ENCODE measurements at regions not wholly inside any gene's neighbourhood (a gene's known extent, or its start where the extent isn't known, plus 50 kb on each side); places are given as distances from the start of the nearest gene placed in this dataset.

DNA sequence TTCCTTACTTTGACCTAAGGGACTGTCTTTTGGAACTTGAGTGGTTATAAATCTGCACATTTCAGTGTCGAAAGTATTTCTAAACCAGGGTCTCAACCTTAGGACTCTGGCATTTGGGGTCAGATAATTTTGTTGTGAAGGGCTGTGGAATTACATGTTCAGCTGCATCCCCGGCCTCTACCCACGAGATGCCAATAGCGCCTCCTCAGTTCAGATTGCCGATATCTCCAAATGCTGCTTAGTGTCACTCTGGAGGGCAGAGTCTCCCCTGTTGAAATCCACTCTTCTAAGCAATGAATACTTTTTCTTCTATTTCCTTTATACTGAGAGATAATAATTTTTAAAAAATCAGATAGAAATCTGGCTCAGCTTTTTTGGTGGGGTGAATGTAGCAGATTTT lies 379.4 kb upstream of the RGS6 start:
- no peak for DNase-seq (ENCODE audit: low spot score)
- no peak for ATAC-seq (ENCODE audit: low FRiP score)
- TF ChIP-seq, protein P1, sequence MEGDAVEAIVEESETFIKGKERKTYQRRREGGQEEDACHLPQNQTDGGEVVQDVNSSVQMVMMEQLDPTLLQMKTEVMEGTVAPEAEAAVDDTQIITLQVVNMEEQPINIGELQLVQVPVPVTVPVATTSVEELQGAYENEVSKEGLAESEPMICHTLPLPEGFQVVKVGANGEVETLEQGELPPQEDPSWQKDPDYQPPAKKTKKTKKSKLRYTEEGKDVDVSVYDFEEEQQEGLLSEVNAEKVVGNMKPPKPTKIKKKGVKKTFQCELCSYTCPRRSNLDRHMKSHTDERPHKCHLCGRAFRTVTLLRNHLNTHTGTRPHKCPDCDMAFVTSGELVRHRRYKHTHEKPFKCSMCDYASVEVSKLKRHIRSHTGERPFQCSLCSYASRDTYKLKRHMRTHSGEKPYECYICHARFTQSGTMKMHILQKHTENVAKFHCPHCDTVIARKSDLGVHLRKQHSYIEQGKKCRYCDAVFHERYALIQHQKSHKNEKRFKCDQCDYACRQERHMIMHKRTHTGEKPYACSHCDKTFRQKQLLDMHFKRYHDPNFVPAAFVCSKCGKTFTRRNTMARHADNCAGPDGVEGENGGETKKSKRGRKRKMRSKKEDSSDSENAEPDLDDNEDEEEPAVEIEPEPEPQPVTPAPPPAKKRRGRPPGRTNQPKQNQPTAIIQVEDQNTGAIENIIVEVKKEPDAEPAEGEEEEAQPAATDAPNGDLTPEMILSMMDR (IDR thresholded peaks at IDR 0.05): no peak

DNA sequence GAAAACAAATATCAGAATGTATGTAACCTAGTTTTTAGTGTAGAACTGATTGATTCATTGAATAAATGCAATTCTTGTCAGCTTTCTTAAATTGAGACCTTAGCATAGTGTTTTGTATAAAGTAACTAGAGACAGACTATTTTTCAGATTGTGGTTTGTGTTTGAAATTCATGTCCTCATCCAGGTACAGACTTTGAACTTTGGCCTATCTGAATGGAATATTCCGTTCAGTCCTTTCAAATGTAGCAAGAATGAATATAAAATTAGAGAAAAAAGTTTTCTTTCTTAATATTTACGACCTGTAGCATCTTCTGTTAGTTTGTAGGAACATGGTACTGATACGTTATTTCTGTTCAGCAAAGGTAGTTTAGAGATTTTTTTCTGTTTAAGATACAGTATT lies 378.4 kb upstream of the RGS6 start:
- ATAC-seq (ENCODE audit: low FRiP score): no peak
- DNase-seq (ENCODE audit: low spot score): no peak
- TF ChIP-seq, protein P1 (IDR thresholded peaks at IDR 0.05): no peak

DNA sequence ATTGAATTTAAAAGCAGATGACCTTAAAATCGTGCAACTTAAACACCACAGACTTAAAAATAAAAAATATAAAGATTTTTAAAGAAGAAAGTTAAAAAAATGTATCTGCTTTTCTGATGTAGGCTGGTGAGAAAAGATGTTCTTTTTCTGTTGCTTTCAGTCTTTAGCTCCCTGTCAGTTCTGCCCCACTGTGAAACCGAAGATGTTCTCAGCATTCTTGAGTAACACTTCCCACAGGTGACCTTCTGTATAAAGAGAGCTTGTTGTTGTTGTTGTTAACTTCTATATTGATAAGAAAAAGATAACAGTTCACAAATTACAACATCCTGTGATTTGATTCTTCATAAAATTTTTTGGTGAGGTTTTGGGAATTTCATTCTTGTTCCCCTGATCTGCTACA lies 377.9 kb upstream of the RGS6 start:
- no peak for DNase-seq (ENCODE audit: low spot score)
- TF ChIP-seq, protein P1 (IDR thresholded peaks at IDR 0.05): no peak
- no peak for ATAC-seq (ENCODE audit: low FRiP score)

DNA sequence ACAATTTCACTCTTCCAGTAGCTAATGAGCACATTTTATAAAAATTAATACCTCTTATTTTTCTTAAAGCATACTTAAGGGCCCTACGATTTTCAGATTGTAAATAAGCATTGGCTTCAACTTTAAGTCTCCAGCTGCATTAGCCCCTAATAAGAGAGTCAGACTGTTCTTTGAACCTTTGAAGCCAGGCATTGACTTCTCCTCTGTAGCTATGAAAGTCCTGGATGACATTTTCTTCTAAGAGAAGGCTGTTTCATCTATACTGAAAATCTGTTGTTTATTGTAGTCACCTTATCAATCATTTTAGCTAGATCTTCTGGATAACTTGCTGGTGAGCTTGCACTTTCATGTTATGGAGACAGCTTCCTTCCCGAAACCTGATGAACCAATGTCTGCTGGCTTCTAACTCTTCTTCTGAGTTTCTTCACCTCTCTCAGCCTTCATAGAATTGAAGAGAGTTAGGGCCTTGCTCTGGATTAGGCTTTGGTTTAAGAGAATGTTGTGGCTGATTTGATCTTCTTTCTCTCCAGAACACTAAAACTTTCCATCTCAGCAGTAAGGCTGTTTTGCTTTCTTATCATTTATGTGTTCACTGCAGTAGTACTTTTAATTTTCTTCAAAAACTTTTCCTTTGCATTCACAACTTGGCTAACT lies 377.1 kb upstream of the RGS6 start:
- TF ChIP-seq, protein P1 (IDR thresholded peaks at IDR 0.05): no peak
- ATAC-seq (ENCODE audit: low FRiP score) (no peak), DNase-seq (ENCODE audit: low spot score) (no peak)

DNA sequence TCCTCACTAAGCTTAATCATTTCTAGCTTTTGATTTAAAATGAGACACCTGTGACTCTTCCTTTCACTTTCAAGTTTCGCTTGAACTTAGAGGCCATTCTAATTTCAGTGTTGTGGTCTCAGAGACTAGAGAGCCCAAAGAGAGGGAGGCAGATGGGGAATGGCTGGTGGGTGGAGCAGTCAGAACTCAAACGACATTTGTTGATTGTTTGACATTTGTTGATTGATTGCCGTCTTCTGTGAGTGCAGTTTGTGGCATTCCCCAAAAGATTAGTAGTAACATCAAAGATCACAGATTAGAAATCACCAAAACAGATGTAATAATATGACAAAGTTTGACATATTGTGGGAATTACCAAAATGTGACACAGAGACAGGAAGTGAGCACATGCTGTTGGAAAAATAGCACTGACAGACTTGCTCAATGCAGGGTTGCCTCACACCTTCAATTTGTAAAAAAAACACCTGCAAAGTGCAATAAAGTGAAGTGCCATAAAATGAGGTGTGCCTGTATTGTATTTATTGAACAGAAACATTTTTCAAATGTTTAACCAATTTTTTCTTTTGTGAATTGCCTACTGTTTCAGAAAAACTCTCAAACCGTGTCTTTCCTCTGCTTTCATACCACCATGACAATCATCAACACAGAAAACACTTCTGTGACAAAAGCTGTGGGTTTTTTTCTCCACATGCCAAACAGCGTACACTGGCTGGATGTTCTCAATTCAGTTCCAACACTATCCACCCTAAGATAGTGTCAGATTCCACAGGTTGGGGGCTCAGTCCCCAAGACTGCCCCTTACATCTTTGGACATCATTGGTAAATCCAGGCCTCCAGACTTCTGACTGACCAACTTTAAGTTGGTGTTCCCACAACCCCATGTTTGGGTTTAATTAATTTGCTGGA lies 376.3 kb upstream of the RGS6 start:
- ATAC-seq (ENCODE audit: low FRiP score) (peak; percentile 44), DNase-seq (ENCODE audit: low spot score) (no peak)
- TF ChIP-seq, protein P1 (IDR thresholded peaks at IDR 0.05): no peak

DNA sequence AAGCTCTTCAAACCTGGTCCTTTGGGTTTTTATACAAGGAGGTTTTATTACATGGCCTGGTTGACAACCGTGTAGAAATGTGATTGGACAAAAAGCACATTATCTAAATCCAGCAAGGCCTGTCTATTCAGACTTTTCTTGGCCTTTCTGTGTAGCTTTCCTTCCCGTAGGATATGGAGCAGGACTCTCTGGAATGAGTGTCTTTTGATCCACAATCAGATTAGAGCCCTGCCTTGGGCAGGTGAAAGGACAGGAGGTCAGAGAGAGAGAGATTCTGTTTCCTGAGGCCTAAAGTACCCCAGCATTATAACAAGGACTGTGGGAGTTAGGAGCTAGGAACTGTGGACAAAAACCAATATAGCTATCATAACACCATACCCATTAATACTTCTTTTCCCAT lies 375.5 kb upstream of the RGS6 start:
- TF ChIP-seq, protein P1 (IDR thresholded peaks at IDR 0.05): no peak
- no peak for DNase-seq (ENCODE audit: low spot score)
- no peak for ATAC-seq (ENCODE audit: low FRiP score)
